ENCODE measurements at regions not wholly inside any gene's neighbourhood (a gene's known extent, or its start where the extent isn't known, plus 50 kb on each side); places are given as distances from the start of the nearest gene placed in this dataset.

- no peak overlapping the region for H3K9ac ChIP-seq (ENCODE audit: low read depth in 2 of 2, low read length in 2 of 2)
- no peak for DNase-seq
- intact Hi-C loops (cut with DNase I): no loop called here
- H3K9me3 ChIP-seq: no peaks in the 10 kb centered on the region
- no peak overlapping the region for H3K4me3 ChIP-seq
- TF ChIP-seq CTCF (IDR thresholded peaks at IDR 0.05): no peak
- no peaks in the 10 kb centered on the region for H3K27me3 ChIP-seq
- no peaks in the 10 kb centered on the region for H3K36me3 ChIP-seq
- H3K27ac ChIP-seq: no peak overlapping the region
- no peaks in the 10 kb centered on the region for H3K4me1 ChIP-seq
Measured at GRCh38 chr13:109509154-109509900, 277.1 kb downstream of the IRS2 start.

- Histone ChIP-seq H3K9me3 (no peaks in the 10 kb centered on the region), H3K27ac (no peak overlapping the region), H3K4me1 (no peaks in the 10 kb centered on the region), H3K4me3 (no peak overlapping the region), H3K36me3 (no peaks in the 10 kb centered on the region), H3K27me3 (no peaks in the 10 kb centered on the region), H3K9ac (ENCODE audit: low read depth in 2 of 2, low read length in 2 of 2) (no peak overlapping the region)
- TF ChIP-seq CTCF (IDR thresholded peaks at IDR 0.05): no peak
- DNase-seq: no peak
- intact Hi-C loops (cut with DNase I): no loop called here
Measured at GRCh38 chr13:109500146-109500773, 286.1 kb downstream of the IRS2 start.

GRCh38 chr13:109497917-109498316, 288.5 kb downstream of the IRS2 start:
- intact Hi-C loops (cut with DNase I): no loop called here
- DNase-seq: no peak
- no peak overlapping the region for H3K9ac ChIP-seq (ENCODE audit: low read depth in 2 of 2, low read length in 2 of 2)
- no peaks in the 10 kb centered on the region for H3K4me1 ChIP-seq
- H3K4me3 ChIP-seq: no peak overlapping the region
- H3K36me3 ChIP-seq: no peaks in the 10 kb centered on the region
- TF ChIP-seq CTCF (IDR thresholded peaks at IDR 0.05): no peak
- H3K27ac ChIP-seq: no peak overlapping the region
- no peaks in the 10 kb centered on the region for H3K27me3 ChIP-seq
- no peaks in the 10 kb centered on the region for H3K9me3 ChIP-seq

- no peak for TF ChIP-seq CTCF (IDR thresholded peaks at IDR 0.05)
- H3K9ac ChIP-seq (ENCODE audit: low read depth in 2 of 2, low read length in 2 of 2): no peak overlapping the region
- H3K4me1 ChIP-seq: no peaks in the 10 kb centered on the region
- intact Hi-C loops (cut with DNase I): no loop called here
- H3K36me3 ChIP-seq: no peaks in the 10 kb centered on the region
- DNase-seq: no peak
- no peak overlapping the region for H3K27ac ChIP-seq
- H3K4me3 ChIP-seq: no peak overlapping the region
- H3K27me3 ChIP-seq: no peaks in the 10 kb centered on the region
- no peaks in the 10 kb centered on the region for H3K9me3 ChIP-seq
Measured at GRCh38 chr13:109496216-109496615, 290.2 kb downstream of the IRS2 start.

- no peak for DNase-seq
- no peaks in the 10 kb centered on the region for H3K27me3 ChIP-seq
- no peak overlapping the region for H3K9ac ChIP-seq (ENCODE audit: low read depth in 2 of 2, low read length in 2 of 2)
- H3K27ac ChIP-seq: no peak overlapping the region
- H3K4me1 ChIP-seq: no peaks in the 10 kb centered on the region
- no peaks in the 10 kb centered on the region for H3K9me3 ChIP-seq
- no peak for TF ChIP-seq CTCF (IDR thresholded peaks at IDR 0.05)
- intact Hi-C loops (cut with DNase I): no loop called here
- H3K4me3 ChIP-seq: no peak overlapping the region
- no peaks in the 10 kb centered on the region for H3K36me3 ChIP-seq
Measured at GRCh38 chr13:109494925-109495369, 291.4 kb downstream of the IRS2 start.
